GM19025 (cell line): ENCODE measurements at regions not wholly inside any gene's neighbourhood (a gene's known extent, or its start where the extent isn't known, plus 50 kb on each side); places are given as distances from the start of the nearest gene placed in this dataset.
"Not testable (repeated sequence)": the region's sequence is repeated elsewhere in the genome, so short reads cannot be mapped to it uniquely, and the experiment has no call there.

Experiments used
- ATAC-seq: cut with Tn5 transposase; IDR thresholded peaks from one replicate; pipeline ENCODE4 v1.9.1; 2021; ENCODE audit warnings: mild to moderate bottlenecking, low read depth, moderate library complexity; ENCODE audit not compliant: unreplicated experiment

DNA sequence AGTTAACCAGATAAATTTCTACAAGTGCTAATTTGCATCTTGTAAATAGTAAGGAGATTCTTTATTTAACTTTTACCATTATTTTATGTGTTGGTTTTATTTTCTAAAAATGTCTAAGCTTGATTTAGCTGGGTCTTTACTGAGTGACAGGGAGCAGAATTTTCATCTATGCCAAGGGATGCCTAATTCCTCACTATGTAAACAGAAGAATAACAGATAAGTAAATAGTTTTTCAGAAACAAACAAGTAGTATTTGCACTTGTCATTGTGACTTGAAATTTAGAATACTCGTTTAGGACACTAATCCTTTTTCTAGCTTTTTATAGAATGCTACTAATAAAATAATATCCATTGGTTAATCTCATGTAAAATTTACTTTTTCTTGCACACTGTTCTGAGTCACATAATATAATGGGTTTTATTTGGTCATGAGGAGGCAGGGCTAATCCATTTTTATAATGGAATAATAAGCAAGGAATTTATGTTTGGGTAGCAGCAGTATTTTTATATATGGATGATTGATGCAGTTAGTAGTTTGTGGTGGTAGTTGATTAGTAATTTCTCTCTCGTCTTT lies 746.5 kb downstream of the SLC6A15 start:
- no peak for ATAC-seq

DNA sequence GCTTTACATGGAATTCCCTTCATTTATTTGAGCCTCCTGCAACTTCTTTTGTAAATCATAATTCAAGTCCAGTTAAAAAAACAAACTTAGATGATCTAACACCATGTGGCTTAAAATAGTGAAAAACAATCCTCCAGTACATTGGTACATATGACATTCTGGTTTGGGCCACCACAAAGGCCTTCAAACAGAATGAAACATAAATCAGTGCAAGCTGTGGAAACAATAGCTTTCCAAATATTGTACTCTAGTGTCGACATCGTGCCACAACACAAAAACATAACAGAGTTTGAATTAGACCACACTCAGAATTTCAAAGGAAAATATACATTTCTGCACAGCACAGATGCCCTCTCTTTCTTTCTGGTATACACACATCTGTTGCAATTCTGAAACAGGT lies 751.3 kb downstream of the SLC6A15 start:
- no peak for ATAC-seq

DNA sequence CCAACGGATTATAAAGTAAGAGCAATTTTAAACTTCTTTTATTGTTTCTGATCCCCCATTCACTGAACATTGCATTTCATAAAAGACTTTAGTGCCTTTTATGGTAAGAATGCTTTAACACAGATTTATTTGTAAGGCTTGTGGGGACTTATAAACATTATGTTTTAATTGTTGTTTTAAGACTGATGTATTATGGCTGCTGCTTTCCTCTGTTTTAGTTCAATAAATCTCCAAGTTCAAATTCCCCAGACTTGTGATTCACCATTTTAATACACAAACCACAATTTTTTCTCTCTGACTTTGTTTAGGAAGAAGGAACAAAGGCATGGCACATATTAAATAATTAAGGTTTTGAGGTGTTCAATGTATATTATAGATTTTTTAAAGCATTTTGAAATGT lies 753.3 kb downstream of the SLC6A15 start:
- no peak for ATAC-seq

DNA sequence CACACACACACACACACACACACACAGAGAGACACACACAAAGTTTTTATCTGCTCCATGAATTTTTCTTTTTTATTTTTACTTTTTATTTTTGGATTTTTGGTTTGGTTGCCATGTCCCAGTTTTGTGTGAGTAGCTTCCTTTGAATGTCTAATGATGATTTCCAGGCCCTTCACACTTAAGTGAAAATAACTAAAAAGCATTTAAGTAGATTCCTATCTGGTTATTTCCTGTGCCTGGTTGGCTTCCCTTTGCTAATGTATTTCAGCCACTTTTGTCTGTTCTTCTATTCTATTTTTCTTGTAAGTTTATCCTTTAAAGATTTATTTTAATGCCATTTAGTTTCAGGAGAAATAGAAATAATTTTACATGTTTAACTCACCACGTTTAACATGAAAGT lies 755.4 kb downstream of the SLC6A15 start:
- no peak for ATAC-seq

DNA sequence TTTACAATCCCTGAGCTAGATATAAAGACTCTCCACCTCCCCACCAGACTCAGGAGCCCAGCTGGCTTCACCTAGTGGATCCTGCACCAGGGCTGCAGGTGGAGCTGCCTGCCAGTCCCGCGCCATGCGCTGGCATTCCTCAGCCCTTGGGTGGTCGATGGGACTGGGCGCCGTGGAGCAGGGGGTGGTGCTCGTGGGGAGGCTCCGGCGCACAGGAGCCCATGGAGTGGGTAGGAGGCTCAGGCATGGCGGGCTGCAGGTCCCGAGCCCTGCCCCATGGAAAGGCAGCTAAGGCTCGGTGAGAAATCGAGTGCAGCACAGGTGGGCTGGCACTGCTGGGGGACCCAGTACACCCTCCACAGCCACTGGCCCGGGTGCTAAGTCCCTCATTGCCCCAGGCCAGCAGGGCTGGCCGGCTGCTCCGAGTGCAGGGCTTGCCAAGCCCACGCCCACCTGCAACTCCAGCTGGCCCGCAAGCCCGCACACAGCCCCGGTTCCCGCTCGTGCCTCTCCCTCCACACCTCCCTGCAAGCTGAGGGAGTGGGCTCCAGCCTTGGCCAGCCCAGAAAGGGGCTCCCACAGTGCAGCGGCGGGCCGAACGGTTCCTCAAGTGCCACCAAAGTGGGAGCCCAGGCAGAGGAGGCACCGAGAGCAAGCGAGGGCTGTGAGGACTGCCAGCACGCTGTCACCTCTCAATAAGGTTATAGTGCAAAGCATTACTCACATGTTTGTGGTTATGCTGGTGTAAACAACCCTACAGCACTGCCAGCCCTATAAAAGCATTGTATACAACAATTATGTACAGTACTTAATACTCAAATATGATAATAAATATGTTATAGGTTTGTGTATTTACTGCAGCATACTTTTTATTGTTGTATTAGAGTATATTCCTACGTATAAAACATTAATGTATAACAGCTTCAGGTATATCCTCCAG lies 757.3 kb downstream of the SLC6A15 start:
- ATAC-seq, result not testable (repeated sequence)

DNA sequence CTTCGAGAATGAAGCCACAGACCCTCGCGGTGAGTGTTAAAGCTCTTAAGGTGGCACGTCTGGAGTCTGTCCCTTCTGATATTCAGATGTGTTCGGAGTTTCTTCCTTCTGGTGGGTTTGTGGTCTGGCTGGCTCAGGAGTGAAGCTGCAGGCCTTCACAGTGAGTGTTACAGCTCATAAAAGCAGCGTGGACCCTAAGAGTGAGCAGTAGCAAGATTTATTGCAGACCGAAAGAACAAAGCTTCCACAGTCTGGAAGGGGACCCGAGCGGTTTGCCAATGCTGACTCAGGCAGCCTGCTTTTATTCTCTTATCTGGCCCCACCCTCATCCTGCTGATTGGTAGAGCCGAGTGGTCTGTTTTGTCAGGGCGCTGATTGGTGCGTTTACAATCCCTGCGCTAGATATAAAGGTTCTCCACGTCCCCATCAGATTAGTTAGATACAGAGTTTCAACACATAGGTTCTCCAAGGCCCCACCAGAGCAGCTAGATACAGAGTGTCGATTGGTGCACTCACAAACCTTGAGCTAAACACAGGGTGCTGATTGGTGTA lies 758.1 kb downstream of the SLC6A15 start:
- ATAC-seq, result not testable (repeated sequence)

DNA sequence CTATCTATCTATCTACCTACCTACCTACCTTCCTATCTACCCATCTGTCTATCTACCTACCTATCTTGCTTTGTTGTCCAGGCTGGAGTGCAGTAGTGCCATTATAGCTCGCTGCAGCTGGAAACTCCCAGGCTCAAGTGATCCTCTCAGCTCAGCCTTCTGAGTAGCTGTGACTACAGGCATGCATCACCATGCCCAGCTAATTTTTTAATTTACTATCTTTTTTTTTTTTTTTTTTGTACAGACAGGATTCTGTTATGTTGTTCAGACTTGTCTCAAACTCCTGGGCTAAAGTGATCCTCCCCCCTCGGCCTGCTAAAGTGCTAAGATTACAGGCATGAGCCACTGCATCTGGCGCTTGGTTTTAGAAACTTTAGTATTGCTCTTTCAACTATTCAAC lies 762.4 kb downstream of the SLC6A15 start:
- ATAC-seq, result no peak

DNA sequence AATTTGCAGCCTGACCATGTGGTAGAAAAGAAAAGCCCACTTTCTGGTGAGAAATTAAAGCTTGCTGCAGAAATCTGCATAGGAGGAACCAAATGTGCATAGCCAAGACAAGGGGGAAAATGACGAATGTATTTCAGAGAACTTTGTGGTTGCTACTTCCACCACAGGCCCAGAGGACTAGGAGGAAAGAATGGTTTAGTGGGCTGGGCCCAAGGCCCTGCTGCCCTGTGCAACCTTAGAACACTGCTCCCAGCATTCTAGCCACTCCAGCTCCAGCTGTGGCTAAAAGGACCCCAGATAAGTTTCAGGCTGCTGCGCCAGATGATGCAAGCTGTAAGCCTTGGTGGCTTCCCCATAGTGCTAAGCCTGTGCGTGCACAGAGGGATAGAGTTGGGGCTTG lies 764.3 kb downstream of the SLC6A15 start:
- ATAC-seq, result no peak

DNA sequence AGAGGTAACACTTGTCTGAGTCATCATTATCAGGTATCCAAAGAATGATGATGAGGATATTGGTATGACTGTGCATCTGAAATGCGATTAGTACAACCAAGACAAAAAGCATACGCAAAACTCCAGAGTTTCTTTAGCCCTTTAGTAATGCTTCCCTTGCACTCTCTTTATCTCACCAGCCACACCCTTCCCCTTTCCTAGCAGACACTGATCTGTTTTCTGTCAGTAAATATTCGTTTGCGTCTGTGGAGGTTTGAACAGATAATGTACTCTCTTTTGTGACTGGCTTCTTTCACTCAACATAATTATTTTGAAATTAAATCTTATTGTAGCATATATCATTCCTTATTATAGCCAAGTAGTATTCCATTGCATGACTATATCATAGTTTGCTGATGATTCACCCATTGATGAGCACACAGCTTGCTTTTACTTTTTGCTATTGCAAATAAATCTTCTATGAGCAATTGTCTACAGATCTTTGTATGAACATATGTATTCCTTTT lies 775.7 kb downstream of the SLC6A15 start:
- no peak for ATAC-seq

DNA sequence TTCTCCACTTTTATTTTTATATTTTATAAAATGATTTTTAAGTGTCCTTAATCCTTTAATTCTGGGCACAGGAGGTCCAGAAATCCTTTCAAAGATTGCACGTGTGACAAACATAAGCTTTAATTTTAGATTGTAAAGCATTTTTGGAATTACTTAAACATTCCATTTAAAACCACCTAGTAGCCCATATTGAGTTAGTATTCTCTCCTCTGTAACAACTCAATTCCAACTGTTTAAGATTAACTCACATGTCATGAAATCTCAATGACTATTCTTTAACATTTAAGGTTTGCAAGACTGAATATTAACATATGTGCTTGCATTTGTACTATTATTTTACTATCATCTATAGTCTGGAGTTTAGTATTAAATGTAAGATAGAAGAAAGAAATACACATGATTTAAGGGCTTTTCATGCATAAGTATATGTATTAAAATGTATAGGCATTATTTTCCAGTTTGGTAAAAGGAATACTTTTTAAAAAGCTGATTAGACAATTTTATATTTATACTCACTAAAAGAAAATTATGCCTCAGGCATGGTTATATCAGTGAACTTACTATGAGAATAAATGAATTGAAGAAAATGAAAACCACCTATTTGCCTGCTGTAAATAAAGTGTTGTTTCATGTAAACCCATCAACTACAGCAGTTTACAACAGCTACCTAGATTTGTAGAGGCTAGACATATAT lies 776.9 kb downstream of the SLC6A15 start:
- no peak for ATAC-seq

DNA sequence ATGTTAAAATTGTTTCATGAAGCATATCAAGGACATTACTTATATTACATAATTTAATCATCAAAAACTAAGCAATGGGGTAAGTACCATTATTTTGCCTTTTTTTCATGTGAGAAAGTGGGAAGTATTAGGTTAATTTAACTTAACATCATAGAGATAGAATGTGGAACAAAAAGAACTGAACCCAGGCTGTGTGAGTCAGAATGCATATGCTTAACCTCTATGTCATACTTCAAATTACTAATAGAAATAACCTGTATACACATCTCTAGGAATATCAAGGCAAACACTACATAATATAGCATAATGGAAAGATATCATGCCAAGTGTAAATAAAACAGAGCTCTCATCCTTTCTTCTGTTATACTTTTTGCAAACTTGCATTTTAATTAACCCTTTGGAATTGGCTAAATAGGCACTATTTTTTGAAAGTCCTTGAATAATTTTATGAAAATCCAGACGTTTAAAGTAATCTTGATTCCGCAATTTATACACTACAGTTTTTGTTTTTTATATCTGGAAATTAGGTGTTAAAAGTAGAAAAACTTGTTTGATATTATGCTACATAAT lies 777.7 kb downstream of the SLC6A15 start:
- no peak for ATAC-seq

DNA sequence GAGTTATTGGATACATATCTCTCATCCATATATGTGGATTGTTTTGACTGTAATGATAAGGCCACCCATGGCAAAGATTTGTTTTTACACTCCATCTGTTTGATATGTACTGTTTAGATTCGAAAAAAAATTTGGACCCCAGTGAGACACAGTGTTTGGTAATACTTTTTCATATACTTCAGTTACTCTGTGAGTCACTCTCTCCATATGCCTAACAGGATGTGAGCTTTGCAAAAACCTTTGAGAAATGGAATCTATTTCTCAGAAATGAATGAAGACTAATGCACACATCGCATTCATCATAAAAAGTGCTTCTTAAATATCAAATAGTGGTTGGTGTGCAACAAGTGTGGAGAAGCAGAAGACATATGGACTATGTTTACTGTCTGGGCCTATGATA lies 781.5 kb downstream of the SLC6A15 start:
- no peak for ATAC-seq

DNA sequence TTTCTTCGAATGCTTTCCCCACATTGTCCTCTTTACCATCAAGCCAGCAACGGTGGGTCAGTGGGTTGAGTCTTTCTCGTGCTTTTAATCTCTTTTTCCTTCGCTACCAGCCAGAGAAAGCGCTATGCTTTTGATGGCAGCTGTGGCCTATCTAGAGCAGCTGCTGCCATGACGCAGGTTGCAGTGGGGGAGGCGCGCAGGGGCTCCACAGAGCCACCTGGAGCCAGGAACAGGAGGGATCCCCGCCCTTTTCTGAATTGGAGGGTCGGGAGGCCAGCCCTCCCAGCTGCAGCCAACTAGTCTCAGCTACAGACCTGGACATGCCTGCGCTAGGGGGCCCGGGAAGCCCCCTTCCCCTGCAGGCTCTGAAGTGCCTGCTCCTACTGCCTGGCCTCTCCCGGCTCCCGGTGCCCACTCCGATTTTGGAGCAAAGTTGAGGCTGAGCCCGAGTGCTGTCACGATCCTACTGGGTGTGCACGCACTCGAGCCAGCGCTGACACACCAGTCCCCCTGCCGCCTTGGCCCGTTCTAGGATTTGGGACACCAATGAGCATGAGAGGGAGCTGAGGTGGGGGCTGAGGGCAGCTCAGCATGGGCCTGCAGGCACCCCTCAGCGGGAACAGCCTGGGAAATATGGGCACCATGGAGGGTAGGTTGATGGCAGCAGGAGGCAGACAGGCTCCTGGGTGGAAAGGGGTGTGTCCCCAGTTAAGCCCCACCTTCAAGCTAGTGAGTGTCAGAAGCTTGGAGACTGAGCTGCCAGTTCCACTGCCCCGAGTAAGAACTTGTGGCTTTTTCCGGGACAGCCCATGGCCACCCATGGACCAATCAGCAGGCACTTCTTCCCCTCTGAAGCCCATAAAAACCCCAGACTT lies 784.2 kb downstream of the SLC6A15 start:
- no peak for ATAC-seq

DNA sequence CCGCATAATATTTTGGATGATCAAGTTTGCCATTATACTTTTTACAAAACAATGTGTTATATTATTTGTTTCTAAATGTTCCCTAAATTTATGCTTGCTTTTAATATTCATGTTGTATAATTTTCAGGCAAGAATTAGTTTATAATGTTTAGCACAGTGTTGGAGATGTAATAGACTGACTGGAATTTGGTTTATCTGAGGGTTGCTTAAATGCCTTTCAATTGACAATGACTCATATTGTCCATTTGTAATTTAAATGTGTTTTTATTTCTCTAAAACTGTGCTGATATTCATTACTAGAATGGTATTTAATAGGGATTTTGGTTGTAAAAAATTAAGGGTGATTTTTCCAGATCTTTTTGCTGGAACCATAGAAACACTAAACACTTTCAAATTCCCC lies 788.4 kb downstream of the SLC6A15 start:
- no peak for ATAC-seq

DNA sequence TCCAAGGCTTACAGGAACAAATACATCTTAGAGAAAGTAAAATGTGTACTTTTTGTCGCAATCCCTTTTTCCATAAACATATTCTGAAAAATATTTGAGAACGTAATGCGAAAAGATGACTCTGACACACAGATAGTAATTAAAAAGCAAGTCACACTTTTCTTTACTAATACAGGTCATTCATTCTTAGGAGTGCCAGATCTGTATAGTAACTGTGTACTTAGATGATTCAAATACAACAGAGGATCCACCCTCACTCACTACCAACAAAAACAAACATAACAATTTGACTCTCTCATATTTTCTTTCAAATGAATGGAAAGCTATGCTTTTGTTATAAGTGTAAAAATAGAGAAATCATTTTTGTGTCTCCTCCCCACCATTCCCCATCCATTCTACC lies 795.4 kb downstream of the SLC6A15 start:
- ATAC-seq, result no peak

DNA sequence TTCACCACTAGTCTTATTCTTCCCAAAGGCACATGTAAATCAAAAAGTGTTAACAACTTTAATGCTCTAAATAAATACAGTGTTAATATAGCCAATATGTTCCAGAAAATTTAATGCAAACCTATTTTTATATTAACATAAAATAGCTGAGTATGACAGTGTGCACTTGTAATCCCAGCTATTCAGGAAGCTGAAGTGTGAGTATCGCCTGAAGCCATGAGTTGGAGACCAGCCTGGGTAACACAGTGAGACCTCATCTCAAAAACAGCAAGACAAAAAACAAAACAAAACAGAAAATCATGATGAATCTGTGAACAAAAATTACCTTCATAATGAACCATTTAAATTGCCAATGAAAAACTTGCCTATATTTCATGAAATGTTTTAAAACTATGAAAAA lies 798.9 kb downstream of the SLC6A15 start:
- no peak for ATAC-seq

DNA sequence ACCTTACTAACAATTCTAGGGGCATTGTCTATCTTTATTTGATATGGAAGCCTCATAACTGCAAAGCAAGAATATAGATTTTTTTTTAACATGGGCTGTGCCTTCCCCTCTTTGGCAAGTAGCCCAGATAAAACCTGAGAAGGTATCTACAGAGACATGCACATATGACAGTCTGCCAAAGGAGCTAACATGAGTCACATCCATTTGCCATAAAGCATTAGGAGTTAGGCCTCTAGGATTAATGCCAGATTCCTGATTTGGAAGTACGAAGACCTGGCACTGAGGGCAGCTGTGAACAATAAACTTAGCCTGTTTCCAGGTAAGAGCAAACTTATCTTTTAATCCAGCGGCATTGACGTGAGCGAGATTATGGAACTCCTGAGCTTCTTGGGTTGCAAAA lies 808.7 kb downstream of the SLC6A15 start:
- not testable (repeated sequence) for ATAC-seq

DNA sequence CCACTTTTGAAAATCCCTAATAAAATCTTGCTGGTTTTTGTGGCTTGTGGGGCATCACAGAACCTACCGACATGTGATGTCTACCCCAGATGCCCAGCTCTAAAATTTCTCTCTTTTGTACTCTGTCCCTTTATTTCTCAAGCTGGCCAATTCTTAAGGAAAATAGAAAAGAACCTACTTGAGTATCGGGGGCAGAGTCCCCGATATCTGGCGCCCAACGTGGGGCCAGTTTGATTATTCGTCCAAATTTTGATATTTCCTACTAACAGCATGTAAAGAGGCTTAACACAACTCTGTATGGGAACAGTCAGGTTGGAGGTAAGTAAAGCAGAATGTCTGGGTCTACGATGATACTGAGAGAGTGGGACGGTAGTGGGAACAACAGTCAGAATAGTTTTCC lies 810.6 kb downstream of the SLC6A15 start:
- ATAC-seq, result not testable (repeated sequence)

DNA sequence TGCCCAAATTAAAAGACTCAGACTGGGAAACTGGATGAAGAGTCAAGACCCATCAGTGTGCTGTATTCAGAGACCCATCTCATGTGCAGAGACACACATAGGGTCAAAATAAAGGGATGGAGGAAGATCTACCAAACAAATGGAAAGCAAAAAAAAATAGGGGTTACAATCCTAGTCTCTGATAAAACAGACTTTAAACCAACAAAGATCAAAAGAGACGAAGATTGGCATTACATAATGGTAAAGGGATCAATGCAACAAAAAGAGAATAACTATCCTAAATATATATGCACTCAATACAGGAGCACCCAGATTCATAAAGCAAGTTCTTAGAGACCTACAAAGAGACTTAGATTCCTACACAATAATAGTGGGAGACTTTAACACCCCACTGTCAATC lies 813.0 kb downstream of the SLC6A15 start:
- ATAC-seq, result not testable (repeated sequence)

DNA sequence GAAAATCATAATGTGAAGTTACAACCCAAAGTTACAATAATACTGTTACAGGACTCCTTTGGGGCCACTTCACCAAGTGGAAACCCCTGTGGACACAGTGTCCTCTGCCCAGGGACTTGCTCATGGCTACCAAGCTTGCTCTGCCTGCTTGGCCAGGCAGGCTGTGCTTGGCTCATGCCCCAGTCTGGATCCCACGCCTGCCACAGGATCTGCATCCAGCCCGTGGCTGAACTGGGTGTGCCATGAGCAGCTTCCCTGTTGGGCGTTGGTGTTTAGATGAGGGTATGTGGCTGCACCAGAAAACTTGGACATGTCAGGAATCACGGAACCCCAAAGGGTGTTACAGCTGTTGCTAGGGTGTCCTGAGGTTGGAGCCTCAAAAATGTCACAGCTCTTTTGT lies 820.9 kb downstream of the SLC6A15 start:
- ATAC-seq, result no peak
